GM23248 (cell line): ENCODE measurements at regions not wholly inside any gene's neighbourhood (a gene's known extent, or its start where the extent isn't known, plus 50 kb on each side); places are given as distances from the start of the nearest gene placed in this dataset.

Experiments used
- DNase-seq: peaks from one replicate; pipeline ENCODE4 v3.0.0-alpha.2; 2015
- H2AFZ ChIP-seq: fragments of 200-600 bp; sonication (generic); 2 replicates; pipeline ENCODE4 v1.6.1; 2016; ENCODE audit warnings: antibody characterized with exemption
- H3F3A ChIP-seq: fragments of 200-600 bp; sonication (generic); 2 replicates; pipeline ENCODE4 v1.6.1; 2016; ENCODE audit warnings: mild to moderate bottlenecking, antibody characterized with exemption, mixed run types; ENCODE audit not compliant: insufficient read depth
- H3K27ac ChIP-seq: fragments of 200-600 bp; sonication (generic); 2 replicates; pipeline ENCODE4 v1.5.1; 2016; ENCODE audit warnings: mild to moderate bottlenecking
- H3K27me3 ChIP-seq: fragments of 200-600 bp; sonication (generic); replicated peaks from 2 replicates; pipeline ENCODE4 v1.6.1; 2016; ENCODE audit warnings: mild to moderate bottlenecking; ENCODE audit not compliant: insufficient read depth
- H3K36me3 ChIP-seq: fragments of 200-600 bp; sonication (generic); 2 replicates; pipeline ENCODE4 v1.6.1; 2016; ENCODE audit warnings: low read depth, mild to moderate bottlenecking
- H3K4me1 ChIP-seq: fragments of 200-600 bp; sonication (generic); 2 replicates; pipeline ENCODE4 v1.6.1; 2016; ENCODE audit warnings: mild to moderate bottlenecking; ENCODE audit not compliant: insufficient read depth
- H3K4me2 ChIP-seq: fragments of 200-600 bp; sonication (generic); one replicate; pipeline ENCODE4 v1.6.1; 2016; ENCODE audit warnings: mild to moderate bottlenecking; ENCODE audit not compliant: unreplicated experiment
- H3K4me3 ChIP-seq: fragments of 200-600 bp; sonication (generic); 2 replicates; pipeline ENCODE4 v1.5.1; 2016; ENCODE audit warnings: mild to moderate bottlenecking
- H3K79me2 ChIP-seq: fragments of 200-600 bp; sonication (generic); 2 replicates; pipeline ENCODE4 v1.6.1; 2016; ENCODE audit warnings: mild to moderate bottlenecking; ENCODE audit not compliant: insufficient read depth
- H3K9ac ChIP-seq: fragments of 200-600 bp; sonication (generic); 2 replicates; pipeline ENCODE4 v1.6.1; 2016; ENCODE audit warnings: mild to moderate bottlenecking
- H3K9me2 ChIP-seq: fragments of 200-600 bp; sonication (generic); 2 replicates; pipeline ENCODE4 v1.6.1; 2016; ENCODE audit warnings: mixed run types, mild to moderate bottlenecking, moderate library complexity; ENCODE audit not compliant: insufficient read depth
- H3K9me3 ChIP-seq: fragments of 200-600 bp; sonication (generic); one replicate; pipeline ENCODE4 v1.6.1; 2017; ENCODE audit warnings: low read depth
- H4K20me1 ChIP-seq: fragments of 200-600 bp; sonication (generic); 2 replicates; pipeline ENCODE4 v1.6.0; 2016; ENCODE audit not compliant: insufficient read depth
- EZH2 ChIP-seq: fragments of 200-600 bp; sonication (generic); IDR thresholded peaks from 2 replicates; pipeline ENCODE4 v1.6.1; 2018; ENCODE audit warnings: antibody characterized with exemption, mild to moderate bottlenecking; ENCODE audit not compliant: insufficient read depth, poor library complexity, severe bottlenecking
- EZH2phosphoT487 ChIP-seq: fragments of 200-600 bp; sonication (generic); IDR thresholded peaks from 2 replicates; pipeline ENCODE4 v1.6.1; 2018; ENCODE audit warnings: antibody characterized with exemption, moderate library complexity, mild to moderate bottlenecking, low read depth; ENCODE audit not compliant: insufficient read depth
- WGBS, 2 experiments: methylation state at CpG; one replicate each; pipeline ENCODE4 v1.1.6; 2015 to 2017; ENCODE audit warnings: low lambda C conversion rate in 2 of 2, low coverage in 1 of 2; ENCODE audit errors: missing lambda C conversion rate in 2 of 2; 5-methylcytosine and 5-hydroxymethylcytosine counted together
- in situ Hi-C: fragments of 300-500 bp; cut with MboI; formaldehyde crosslinking; loops from 2 replicates; pipeline ENCODE4 v1.15.0; 2020

- no peaks in the 10 kb centered on the region for H3K4me1 ChIP-seq
- no peak for TF ChIP-seq EZH2
- no peak for TF ChIP-seq EZH2phosphoT487
- H3K9me2 ChIP-seq, result no peaks in the 10 kb centered on the region
- H3K9me3 ChIP-seq, result peaks cover 3% of the 10 kb centered on the region
- H2AFZ ChIP-seq, result no peak overlapping the region
- no peaks in the 10 kb centered on the region for H3K27me3 ChIP-seq
- 40 to 41% methylated on average over 2 of the region's 2 CpGs for WGBS, 2 experiments
- in situ Hi-C loops, result no loop called here
- no peak for DNase-seq
- H4K20me1 ChIP-seq, result no peaks in the 10 kb centered on the region
- H3F3A ChIP-seq, result no peaks in the 10 kb centered on the region
- no peaks in the 10 kb centered on the region for H3K36me3 ChIP-seq
- no peak overlapping the region for H3K4me3 ChIP-seq
- H3K9ac ChIP-seq, result no peak overlapping the region
- no peak overlapping the region for H3K27ac ChIP-seq
- H3K4me2 ChIP-seq, result no peak overlapping the region
- no peaks in the 10 kb centered on the region for H3K79me2 ChIP-seq
Measured at GRCh38 chr15:81449836-81450474, 75.9 kb upstream of the TMC3 start.

GRCh38 chr15:81443040-81443820 is 69.2 kb upstream of the TMC3 start:
- H2AFZ ChIP-seq, result no peak overlapping the region
- 18 to 31% methylated on average over 5 of the region's 5 CpGs for WGBS, 2 experiments
- H3K36me3 ChIP-seq, result no peaks in the 10 kb centered on the region
- no peak overlapping the region for H3K9ac ChIP-seq
- no peaks in the 10 kb centered on the region for H4K20me1 ChIP-seq
- H3K4me2 ChIP-seq, result no peak overlapping the region
- in situ Hi-C loops, result no loop called here
- H3K9me2 ChIP-seq, result no peaks in the 10 kb centered on the region
- no peak overlapping the region for H3K27ac ChIP-seq
- H3F3A ChIP-seq, result no peaks in the 10 kb centered on the region
- no peaks in the 10 kb centered on the region for H3K4me1 ChIP-seq
- H3K79me2 ChIP-seq, result no peaks in the 10 kb centered on the region
- no peaks in the 10 kb centered on the region; the same call in 1 of the 2 replicates for H3K27me3 ChIP-seq
- no peak overlapping the region for H3K4me3 ChIP-seq
- no peak for TF ChIP-seq EZH2
- no peak for TF ChIP-seq EZH2phosphoT487
- DNase-seq, result no peak
- no peaks in the 10 kb centered on the region for H3K9me3 ChIP-seq

- Histone ChIP-seq H3K4me2 (no peak overlapping the region), H3K9me3 (no peaks in the 10 kb centered on the region), H3K79me2 (no peaks in the 10 kb centered on the region), H3K27ac (no peak overlapping the region), H3F3A (no peaks in the 10 kb centered on the region), H3K4me3 (no peak overlapping the region), H4K20me1 (no peaks in the 10 kb centered on the region), H3K27me3 (no peaks in the 10 kb centered on the region; the same call in 1 of the 2 replicates), H3K9me2 (no peaks in the 10 kb centered on the region), H3K36me3 (no peaks in the 10 kb centered on the region), H3K4me1 (no peaks in the 10 kb centered on the region), H2AFZ (no peak overlapping the region), H3K9ac (no peak overlapping the region)
- in situ Hi-C loops, result no loop called here
- no peak for DNase-seq
- TF ChIP-seq EZH2phosphoT487, result no peak
- TF ChIP-seq EZH2, result no peak
- WGBS, 2 experiments, result 16 to 35% methylated on average over 1 of the region's 1 CpG
Measured at GRCh38 chr15:81442454-81442853, 68.4 kb upstream of the TMC3 start.

GRCh38 chr15:81434851-81435250 is 60.8 kb upstream of the TMC3 start:
- Histone ChIP-seq H3K9me2 (no peaks in the 10 kb centered on the region), H3K27ac (no peak overlapping the region), H3K4me1 (no peaks in the 10 kb centered on the region), H3K9me3 (no peaks in the 10 kb centered on the region), H4K20me1 (no peaks in the 10 kb centered on the region), H3K36me3 (no peaks in the 10 kb centered on the region), H3K9ac (no peak overlapping the region), H3K79me2 (no peaks in the 10 kb centered on the region), H2AFZ (no peak overlapping the region), H3K4me3 (no peak overlapping the region), H3K27me3 (peaks cover 19% of the 10 kb centered on the region), H3F3A (no peaks in the 10 kb centered on the region), H3K4me2 (no peak overlapping the region)
- in situ Hi-C loops, result no loop called here
- DNase-seq, result no peak
- no peak for TF ChIP-seq EZH2
- TF ChIP-seq EZH2phosphoT487, result no peak
